Hepatocyte (in vitro differentiated cells): ENCODE measurements at regions not wholly inside any gene's neighbourhood (a gene's known extent, or its start where the extent isn't known, plus 50 kb on each side); places are given as distances from the start of the nearest gene placed in this dataset.

ENCODE experiments used
- DNase-seq: peaks from one replicate; pipeline ENCODE4 v3.0.0-alpha.2; 2016; ENCODE audit warnings: low spot score
- H2AFZ ChIP-seq: fragments of 200-600 bp; sonication (generic); 2 replicates; pipeline ENCODE4 v1.6.0; 2016; ENCODE audit warnings: antibody characterized with exemption, mild to moderate bottlenecking
- H3K27ac ChIP-seq: fragments of 200-600 bp; sonication (generic); 2 replicates; pipeline ENCODE4 v1.5.1; 2016; ENCODE audit warnings: mild to moderate bottlenecking
- H3K27me3 ChIP-seq: fragments of 200-600 bp; sonication (generic); 2 replicates; pipeline ENCODE4 v1.6.1; 2016
- H3K36me3 ChIP-seq: fragments of 200-600 bp; sonication (generic); replicated peaks from 2 replicates; pipeline ENCODE4 v1.5.1; 2016; ENCODE audit warnings: low read depth; ENCODE audit not compliant: insufficient read depth
- H3K4me1 ChIP-seq: fragments of 200-600 bp; sonication (generic); 2 replicates; pipeline ENCODE4 v1.5.1; 2016; ENCODE audit warnings: mild to moderate bottlenecking, moderate library complexity; ENCODE audit not compliant: insufficient read depth
- H3K4me2 ChIP-seq: fragments of 200-600 bp; sonication (generic); 2 replicates; pipeline ENCODE4 v1.6.0; 2016
- H3K4me3 ChIP-seq: fragments of 200-600 bp; sonication (generic); 2 replicates; pipeline ENCODE4 v1.5.1; 2016; ENCODE audit warnings: mild to moderate bottlenecking
- H3K79me2 ChIP-seq: fragments of 200-600 bp; sonication (generic); 2 replicates; pipeline ENCODE4 v1.6.0; 2017; ENCODE audit warnings: mild to moderate bottlenecking
- H3K9me2 ChIP-seq: fragments of 200-600 bp; sonication (generic); replicated peaks from 2 replicates; pipeline ENCODE4 v1.6.0; 2017; ENCODE audit warnings: mild to moderate bottlenecking; ENCODE audit not compliant: insufficient read depth
- H3K9me3 ChIP-seq: fragments of 200-600 bp; sonication (generic); 2 replicates; pipeline ENCODE4 v1.5.1; 2016; ENCODE audit warnings: low read depth, mild to moderate bottlenecking
- H4K20me1 ChIP-seq: fragments of 200-600 bp; sonication (generic); 2 replicates; pipeline ENCODE4 v1.6.0; 2016; ENCODE audit warnings: mild to moderate bottlenecking; ENCODE audit not compliant: insufficient read depth, poor library complexity, severe bottlenecking
- CTCF ChIP-seq: fragments of 200-600 bp; sonication (generic); IDR thresholded peaks from 2 replicates; pipeline ENCODE4 v1.5.1; 2016; ENCODE audit warnings: antibody characterized with exemption, mild to moderate bottlenecking; ENCODE audit not compliant: poor library complexity
- EZH2 ChIP-seq: fragments of 200-600 bp; sonication (generic); IDR thresholded peaks from 2 replicates; pipeline ENCODE4 v1.6.1; 2016; ENCODE audit warnings: antibody characterized with exemption, mild to moderate bottlenecking, borderline replicate concordance
- EZH2phosphoT487 ChIP-seq: fragments of 200-600 bp; sonication (generic); IDR thresholded peaks from one replicate; pipeline ENCODE4 v1.6.1; 2018; ENCODE audit warnings: antibody characterized with exemption, mild to moderate bottlenecking, low read depth, moderate library complexity; ENCODE audit not compliant: unreplicated experiment, severe bottlenecking
- WGBS: methylation state at CpG from one replicate; pipeline ENCODE4 v1.1.6; 2016; ENCODE audit warnings: low lambda C conversion rate; ENCODE audit errors: missing lambda C conversion rate; 5-methylcytosine and 5-hydroxymethylcytosine counted together

GRCh38 chr14:53214384-53214783 is 61.3 kb upstream of the DDHD1 start:
- Histone ChIP-seq H3K4me3 (no peak overlapping the region), H3K9me2 (no peaks in the 10 kb centered on the region), H3K4me2 (no peak overlapping the region), H3K27me3 (no peaks in the 10 kb centered on the region), H2AFZ (no peak overlapping the region), H4K20me1 (no peaks in the 10 kb centered on the region), H3K79me2 (no peaks in the 10 kb centered on the region), H3K9me3 (no peaks in the 10 kb centered on the region), H3K36me3 (no peaks in the 10 kb centered on the region), H3K4me1 (peaks cover 8% of the 10 kb centered on the region), H3K27ac (no peak overlapping the region)
- 74% methylated on average over 4 of the region's 4 CpGs for WGBS
- TF ChIP-seq CTCF (no peak), EZH2phosphoT487 (no peak), EZH2 (no peak)
- DNase-seq: no peak

DNA sequence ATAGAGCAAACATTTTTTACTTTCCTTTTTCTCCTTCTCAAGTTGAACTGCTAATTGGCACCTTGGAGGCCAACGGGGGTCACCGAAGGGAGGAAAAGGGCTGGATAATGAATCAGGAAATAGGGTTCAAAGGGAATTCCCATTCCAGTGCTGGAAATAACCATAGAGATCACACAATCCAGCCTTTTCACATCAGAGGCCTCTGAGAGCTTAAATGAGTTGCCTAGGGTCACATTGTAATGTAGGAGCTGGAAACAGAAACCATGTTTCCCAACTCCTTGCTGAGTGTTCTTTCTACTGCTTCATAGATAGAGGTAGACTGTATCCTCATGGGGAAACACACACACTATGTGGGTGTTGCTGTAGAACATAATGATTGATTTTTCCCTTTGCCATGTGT is 60.6 kb upstream of the DDHD1 start:
- Histone ChIP-seq H2AFZ (no peak overlapping the region), H3K9me2 (no peaks in the 10 kb centered on the region), H4K20me1 (no peaks in the 10 kb centered on the region), H3K36me3 (no peaks in the 10 kb centered on the region), H3K4me2 (no peak overlapping the region), H3K9me3 (no peaks in the 10 kb centered on the region), H3K79me2 (no peaks in the 10 kb centered on the region), H3K27ac (no peak overlapping the region), H3K4me1 (peaks cover 8% of the 10 kb centered on the region), H3K4me3 (no peak overlapping the region), H3K27me3 (no peaks in the 10 kb centered on the region)
- DNase-seq: no peak
- TF ChIP-seq EZH2phosphoT487 (no peak), EZH2 (no peak), CTCF (no peak)
- WGBS: 85% methylated on average over 2 of the region's 2 CpGs

DNA sequence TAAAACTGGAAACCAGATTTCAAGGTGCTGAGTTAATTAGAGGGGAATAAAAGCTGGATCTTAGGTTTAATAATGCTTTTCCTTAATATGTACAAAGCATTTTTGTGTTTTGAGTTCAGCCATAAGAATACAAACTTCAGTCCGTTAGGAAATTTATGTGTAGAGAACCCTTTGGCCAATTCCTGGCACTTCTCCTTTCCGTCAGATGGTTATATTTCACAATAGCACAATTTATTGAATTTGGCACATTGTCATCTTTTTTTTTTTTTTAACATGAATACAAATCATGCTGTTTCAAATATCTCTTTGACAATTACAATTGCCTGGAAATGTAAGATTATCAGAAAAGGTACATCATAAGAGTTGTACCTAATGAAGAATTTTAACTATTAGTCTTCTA is 56.2 kb upstream of the DDHD1 start:
- no peak overlapping the region for H2AFZ ChIP-seq
- H3K4me2 ChIP-seq: no peak overlapping the region
- H3K27ac ChIP-seq: no peak overlapping the region
- no peaks in the 10 kb centered on the region for H3K9me3 ChIP-seq
- 45% methylated on average over 2 of the region's 2 CpGs for WGBS
- no peaks in the 10 kb centered on the region for H3K4me1 ChIP-seq
- DNase-seq: no peak
- no peaks in the 10 kb centered on the region for H3K9me2 ChIP-seq
- no peaks in the 10 kb centered on the region for H3K79me2 ChIP-seq
- H3K27me3 ChIP-seq: no peaks in the 10 kb centered on the region
- no peak overlapping the region for H3K4me3 ChIP-seq
- TF ChIP-seq CTCF (no peak), EZH2phosphoT487 (no peak), EZH2 (no peak)
- no peaks in the 10 kb centered on the region for H4K20me1 ChIP-seq
- H3K36me3 ChIP-seq: no peaks in the 10 kb centered on the region
